T-helper 1 cell treated with Interleukin-12 subunit alpha and Interleukin-12 subunit beta and Interleukin-4 antibody, amounts not matched to agents 30 ng/mL and 1 ng/mL, for 36 hours (primary cell): ENCODE measurements at regions not wholly inside any gene's neighbourhood (a gene's known extent, or its start where the extent isn't known, plus 50 kb on each side); places are given as distances from the start of the nearest gene placed in this dataset.
"Not testable (repeated sequence)": the region's sequence is repeated elsewhere in the genome, so short reads cannot be mapped to it uniquely, and the experiment has no call there.

Experiments used
- intact Hi-C: fragments of 100-400 bp; cut with micrococcal nuclease; formaldehyde crosslinking; loops from one replicate; pipeline ENCODE4 v1.15.1; 2024

GRCh38 chr2:122011493-122012270, 256.2 kb downstream of the TSN start:
- intact Hi-C loops: no loop called here

- intact Hi-C loops: no loop called here
Observed at GRCh38 chr2:122018736-122019135, 263.3 kb downstream of the TSN start.

GRCh38 chr2:122019724-122020123, 264.3 kb downstream of the TSN start:
- intact Hi-C loops: no loop called here

- intact Hi-C loops: no loop called here
Observed at GRCh38 chr2:122020377-122020776, 264.9 kb downstream of the TSN start.

- intact Hi-C loops: no loop called here
Observed at GRCh38 chr2:122021941-122022340, 266.5 kb downstream of the TSN start.

GRCh38 chr2:122022531-122022930, 267.1 kb downstream of the TSN start:
- intact Hi-C loops: no loop called here

- intact Hi-C loops: no loop called here
Observed at GRCh38 chr2:122023059-122023864, 267.8 kb downstream of the TSN start.

- intact Hi-C loops: no loop called here
Observed at GRCh38 chr2:122027510-122028217, 272.2 kb downstream of the TSN start.

- intact Hi-C loops: no loop called here
Observed at GRCh38 chr2:122028371-122029100, 273.1 kb downstream of the TSN start.

- intact Hi-C loops: no loop called here
Observed at GRCh38 chr2:122029456-122029855, 274.0 kb downstream of the TSN start.

- intact Hi-C loops: no loop called here
Observed at GRCh38 chr2:122029945-122030344, 274.5 kb downstream of the TSN start.

- intact Hi-C loops: no loop called here
Observed at GRCh38 chr2:122031544-122032263, 276.3 kb downstream of the TSN start.

- intact Hi-C loops: no loop called here
Observed at GRCh38 chr2:122032264-122032645, 276.8 kb downstream of the TSN start.

- intact Hi-C loops: no loop called here
Observed at GRCh38 chr2:122033778-122034177, 278.3 kb downstream of the TSN start.

- intact Hi-C loops: no loop called here
Observed at GRCh38 chr2:122034344-122034743, 278.9 kb downstream of the TSN start.

- intact Hi-C loops: no loop called here
Observed at GRCh38 chr2:122034777-122035176, 279.3 kb downstream of the TSN start.

GRCh38 chr2:122038816-122039215, 283.4 kb downstream of the TSN start:
- intact Hi-C loops: not testable (repeated sequence)

- intact Hi-C loops: no loop called here
Observed at GRCh38 chr2:122041455-122041854, 286.0 kb downstream of the TSN start.

GRCh38 chr2:122051659-122052058, 296.2 kb downstream of the TSN start:
- intact Hi-C loops: not testable (repeated sequence)

GRCh38 chr2:122055521-122055931, 300.1 kb downstream of the TSN start:
- intact Hi-C loops: no loop called here

- intact Hi-C loops: no loop called here
Observed at GRCh38 chr2:122056853-122057252, 301.4 kb downstream of the TSN start.
